ENCODE measurements at regions not wholly inside any gene's neighbourhood (a gene's known extent, or its start where the extent isn't known, plus 50 kb on each side); places are given as distances from the start of the nearest gene placed in this dataset.

DNA sequence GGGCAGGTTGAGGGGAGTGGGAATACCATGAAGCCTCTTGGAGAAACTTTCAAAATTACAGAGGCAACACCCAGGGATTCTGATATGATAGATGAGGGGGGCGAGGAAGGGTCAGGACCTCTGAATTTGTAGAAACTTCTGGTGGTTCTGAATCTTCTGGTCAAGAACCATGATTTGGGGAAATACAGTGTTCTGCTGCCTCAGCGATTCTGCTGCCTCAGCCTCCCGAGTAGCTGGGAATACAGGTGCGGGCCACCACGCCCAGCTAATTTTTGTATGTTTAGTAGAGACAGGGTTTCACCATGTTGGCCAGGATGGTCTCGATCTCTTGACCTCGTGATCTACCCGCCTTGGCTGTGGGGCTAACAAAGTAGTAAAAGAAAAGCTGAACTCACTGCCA is 70.4 kb downstream of the MAGEF1 start:
- no peaks in the 10 kb centered on the region for H3K36me3 ChIP-seq (ENCODE audit: insufficient read depth)
- 97% methylated on average over 8 of the region's 8 CpGs for WGBS

DNA sequence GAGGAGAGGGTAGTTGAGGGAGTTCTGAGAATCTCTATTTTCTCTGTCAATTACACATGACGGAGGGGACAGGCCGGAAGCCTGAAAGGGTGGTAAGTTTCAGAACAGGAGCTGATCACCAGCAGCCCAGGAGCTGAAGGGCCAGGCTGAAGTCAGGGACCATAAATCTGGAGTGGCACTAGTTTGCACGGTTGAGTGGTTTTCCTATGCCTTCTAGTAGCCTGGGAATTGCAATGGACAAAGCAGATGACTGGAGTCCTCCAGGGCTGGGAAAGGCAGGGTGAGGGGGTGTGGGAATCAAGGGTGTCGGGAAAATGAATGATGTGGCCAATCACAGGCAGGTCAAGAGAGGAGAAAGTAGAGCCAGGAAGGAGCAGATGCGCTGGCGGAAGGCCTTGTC is 72.5 kb downstream of the MAGEF1 start:
- no peak overlapping the region for H3K4me3 ChIP-seq (ENCODE audit: low read depth, low read length)
- H3K27ac ChIP-seq (ENCODE audit: low read depth): no peak overlapping the region
- 97% methylated on average over 6 of the region's 6 CpGs for WGBS
- DNase-seq (ENCODE audit: extremely low spot score): no peak
- no peaks in the 10 kb centered on the region for H3K4me1 ChIP-seq (ENCODE audit: insufficient read depth)
- H3K36me3 ChIP-seq (ENCODE audit: insufficient read depth): no peaks in the 10 kb centered on the region

More for the DNA sequence above, 70.4 kb downstream of the MAGEF1 start:
- DNase-seq (ENCODE audit: extremely low spot score): no peak
- Histone ChIP-seq H3K27ac (ENCODE audit: low read depth) (no peak overlapping the region), H3K4me1 (ENCODE audit: insufficient read depth) (no peaks in the 10 kb centered on the region), H3K4me3 (ENCODE audit: low read depth, low read length) (no peak overlapping the region)

DNA sequence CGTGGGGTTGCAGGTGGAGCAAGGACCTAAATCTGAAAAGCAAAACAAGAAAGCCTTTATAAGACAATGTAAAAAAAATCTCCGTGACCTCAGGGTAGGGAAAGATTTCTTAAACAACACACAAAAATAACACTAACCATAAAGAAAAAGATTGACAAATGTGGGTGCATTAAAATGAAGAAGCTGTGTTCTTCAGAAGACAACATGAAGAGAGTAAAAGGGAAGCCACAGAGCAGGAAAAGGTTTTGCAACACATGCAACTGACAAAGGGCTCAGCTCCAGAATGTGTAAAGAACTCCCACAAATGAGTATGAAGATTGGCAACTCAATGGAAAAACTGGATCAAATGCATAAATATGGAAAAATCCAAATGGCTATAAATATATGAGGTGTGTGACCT is 74.2 kb downstream of the MAGEF1 start:
- WGBS: 83% methylated on average over 2 of the region's 2 CpGs
- Histone ChIP-seq H3K4me3 (ENCODE audit: low read depth, low read length) (no peak overlapping the region), H3K27ac (ENCODE audit: low read depth) (no peak overlapping the region), H3K4me1 (ENCODE audit: insufficient read depth) (no peaks in the 10 kb centered on the region), H3K36me3 (ENCODE audit: insufficient read depth) (no peaks in the 10 kb centered on the region)
- no peak for DNase-seq (ENCODE audit: extremely low spot score)

DNA sequence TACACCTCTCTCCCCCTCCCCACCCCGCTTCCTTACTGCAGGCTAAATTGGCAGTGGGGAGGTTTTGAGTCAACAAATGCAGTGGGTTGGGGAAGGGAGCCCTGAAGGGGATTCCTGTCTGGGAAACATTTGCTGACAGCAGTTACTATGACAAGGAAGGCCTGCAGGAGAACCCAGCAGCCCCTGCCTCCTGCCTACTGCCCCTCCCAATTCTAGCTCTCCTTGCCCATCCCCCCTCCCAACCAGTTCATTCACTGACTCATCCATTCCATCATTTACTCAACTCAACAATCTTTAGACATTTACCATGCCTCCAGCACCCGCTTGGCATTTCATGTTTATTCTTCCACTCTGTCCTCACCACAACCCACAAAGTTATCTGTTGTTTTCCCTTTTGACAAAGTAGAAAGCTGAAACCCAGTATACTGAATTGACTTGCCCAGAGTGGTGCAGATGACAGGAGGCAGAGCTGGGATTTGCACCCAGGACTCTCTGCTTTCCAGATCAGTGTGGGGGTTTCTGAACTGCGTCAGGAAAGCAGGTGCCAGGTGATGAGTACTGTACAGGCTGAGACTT is 75.0 kb downstream of the MAGEF1 start:
- 73% methylated on average over 3 of the region's 3 CpGs for WGBS
- no peak for DNase-seq (ENCODE audit: extremely low spot score)
- Histone ChIP-seq H3K36me3 (ENCODE audit: insufficient read depth) (no peaks in the 10 kb centered on the region), H3K4me1 (ENCODE audit: insufficient read depth) (no peaks in the 10 kb centered on the region), H3K4me3 (ENCODE audit: low read depth, low read length) (no peak overlapping the region), H3K27ac (ENCODE audit: low read depth) (no peak overlapping the region)

DNA sequence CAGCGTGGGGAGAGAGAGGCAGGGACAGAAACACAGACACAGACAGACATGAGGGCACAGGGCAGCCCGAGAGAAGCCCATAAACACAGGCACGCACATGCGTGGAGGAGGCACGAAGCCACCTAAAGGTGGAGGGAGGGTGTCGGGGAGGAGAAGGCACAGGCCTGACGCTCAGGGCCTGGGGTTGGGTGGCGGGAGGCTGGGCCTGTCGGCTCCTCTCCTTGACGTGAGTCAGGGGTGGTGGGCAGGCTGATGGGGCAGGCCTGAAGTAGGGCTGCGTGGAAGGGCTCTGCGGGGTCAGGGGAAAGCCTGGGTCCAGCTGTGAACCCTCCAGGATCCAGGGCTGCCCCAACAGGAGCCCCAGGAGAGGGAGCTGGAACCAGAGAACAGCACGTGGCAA is 74.2 kb downstream of the EPHB3 start:
- 85% methylated on average over 13 of the region's 13 CpGs for WGBS
- no peak overlapping the region for H3K27ac ChIP-seq (ENCODE audit: low read depth)
- no peak overlapping the region for H3K4me3 ChIP-seq (ENCODE audit: low read depth, low read length)
- DNase-seq (ENCODE audit: extremely low spot score): no peak
- H3K36me3 ChIP-seq (ENCODE audit: insufficient read depth): no peaks in the 10 kb centered on the region
- H3K4me1 ChIP-seq (ENCODE audit: insufficient read depth): no peaks in the 10 kb centered on the region

DNA sequence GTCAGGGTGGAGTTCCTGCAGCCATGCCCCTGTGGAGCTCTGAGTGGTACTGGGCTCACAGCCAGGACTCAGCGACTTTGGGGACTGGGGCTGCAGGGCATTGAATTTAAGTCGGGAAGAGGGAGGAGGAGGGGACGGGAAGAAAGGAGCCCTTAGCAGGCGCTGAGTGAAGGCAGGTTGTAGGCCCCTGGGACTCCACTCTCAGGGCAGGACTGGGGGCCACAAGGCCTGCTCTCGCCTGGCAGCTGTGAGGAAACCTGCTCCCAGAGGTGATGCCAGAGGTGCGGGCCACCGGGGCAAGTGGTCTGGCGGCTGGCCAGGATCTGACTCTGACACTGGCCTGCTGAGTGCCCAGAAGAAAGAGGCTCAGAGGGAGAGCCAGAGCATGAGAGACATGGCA is 73.5 kb downstream of the EPHB3 start:
- H3K4me1 ChIP-seq (ENCODE audit: insufficient read depth): no peaks in the 10 kb centered on the region
- 62% methylated on average over 8 of the region's 8 CpGs for WGBS
- no peaks in the 10 kb centered on the region for H3K36me3 ChIP-seq (ENCODE audit: insufficient read depth)
- H3K4me3 ChIP-seq (ENCODE audit: low read depth, low read length): no peak overlapping the region
- no peak for DNase-seq (ENCODE audit: extremely low spot score)
- H3K27ac ChIP-seq (ENCODE audit: low read depth): no peak overlapping the region

DNA sequence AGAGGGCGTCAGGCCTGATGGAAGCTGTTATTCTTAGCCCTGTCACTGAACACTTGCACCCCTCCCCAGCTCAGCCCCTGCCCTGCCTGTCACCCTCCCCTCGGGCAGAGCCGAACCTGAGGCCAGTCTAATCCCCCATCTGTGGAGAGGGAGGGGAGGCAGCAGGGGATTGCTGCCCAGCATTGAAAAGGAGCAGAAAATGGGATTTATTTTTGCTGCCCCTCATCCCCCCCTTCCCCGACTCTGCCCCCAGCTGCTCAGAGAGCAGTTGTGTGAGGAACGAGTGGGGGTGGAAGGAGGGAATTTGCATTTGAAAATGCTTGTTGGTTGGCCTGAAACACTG is 71.6 kb downstream of the EPHB3 start:
- Histone ChIP-seq H3K4me3 (ENCODE audit: low read depth, low read length) (no peak overlapping the region), H3K4me1 (ENCODE audit: insufficient read depth) (no peaks in the 10 kb centered on the region), H3K27ac (ENCODE audit: low read depth) (no peak overlapping the region), H3K36me3 (ENCODE audit: insufficient read depth) (no peaks in the 10 kb centered on the region)
- no peak for DNase-seq (ENCODE audit: extremely low spot score)
- 78% methylated on average over 5 of the region's 5 CpGs for WGBS

DNA sequence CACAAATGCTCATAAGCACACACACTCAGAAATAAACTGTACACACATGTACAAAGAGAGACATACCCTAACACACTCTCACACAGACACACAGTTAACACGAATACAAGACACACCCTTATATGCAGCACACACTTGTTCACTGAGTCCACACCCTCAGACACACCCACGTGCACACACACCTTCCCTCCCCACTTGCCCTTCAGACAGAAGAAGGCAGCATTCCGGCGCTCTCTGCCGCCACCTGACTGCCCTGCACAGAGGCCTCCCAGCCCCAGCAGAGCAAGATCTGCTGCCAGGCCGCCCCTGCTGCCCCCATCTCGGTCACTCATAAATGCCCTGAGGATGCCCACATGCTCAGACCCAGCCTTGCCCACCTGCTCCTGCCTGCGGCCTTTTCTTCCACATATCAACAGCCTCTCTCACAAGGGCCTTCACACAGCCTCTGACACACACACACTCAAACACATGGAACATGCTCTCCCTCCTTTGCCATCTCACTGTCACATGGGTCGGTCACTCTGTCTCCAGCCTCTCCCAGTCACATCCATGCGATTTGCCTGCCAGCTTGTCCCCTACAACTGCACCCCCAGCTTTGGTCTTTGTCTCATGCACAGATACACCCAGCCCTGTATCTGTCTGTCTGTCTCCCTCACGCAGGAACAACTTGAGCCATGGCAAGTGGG is 71.1 kb downstream of the EPHB3 start:
- no peak for DNase-seq (ENCODE audit: extremely low spot score)
- Histone ChIP-seq H3K36me3 (ENCODE audit: insufficient read depth) (no peaks in the 10 kb centered on the region), H3K4me3 (ENCODE audit: low read depth, low read length) (no peak overlapping the region), H3K4me1 (ENCODE audit: insufficient read depth) (no peaks in the 10 kb centered on the region), H3K27ac (ENCODE audit: low read depth) (no peak overlapping the region)
- 85% methylated on average over 11 of the region's 11 CpGs for WGBS
